T-helper 1 cell treated with Interleukin-12 subunit alpha and Interleukin-12 subunit beta and Interleukin-4 antibody, amounts not matched to agents 30 ng/mL and 1 ng/mL, for 36 hours (primary cell): ENCODE measurements at regions not wholly inside any gene's neighbourhood (a gene's known extent, or its start where the extent isn't known, plus 50 kb on each side); places are given as distances from the start of the nearest gene placed in this dataset.
"Not testable (repeated sequence)": the region's sequence is repeated elsewhere in the genome, so short reads cannot be mapped to it uniquely, and the experiment has no call there.

Experiments used
- intact Hi-C: fragments of 100-400 bp; cut with micrococcal nuclease; formaldehyde crosslinking; loops from one replicate; pipeline ENCODE4 v1.15.1; 2024

DNA sequence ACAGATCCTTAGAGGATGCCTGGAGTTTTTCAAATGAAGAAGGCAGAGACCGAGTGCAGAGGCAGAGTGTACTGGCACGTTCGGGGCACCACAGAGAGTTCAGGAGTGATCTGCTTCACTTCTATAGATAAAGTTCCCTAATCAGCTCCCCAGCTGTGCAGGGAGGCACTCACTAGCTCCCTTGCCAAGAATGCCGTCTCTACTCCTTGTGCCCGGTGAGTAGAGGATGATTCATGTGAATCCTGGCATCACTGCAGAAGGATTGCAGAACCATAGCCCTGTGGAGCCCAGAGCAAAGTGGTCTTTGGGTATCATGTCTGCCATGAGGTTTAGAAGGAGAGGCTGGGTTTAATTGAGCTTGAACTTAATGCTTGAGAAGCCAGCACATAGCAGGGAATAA is 510.1 kb upstream of the RAB6C start:
- intact Hi-C loops: no loop called here

DNA sequence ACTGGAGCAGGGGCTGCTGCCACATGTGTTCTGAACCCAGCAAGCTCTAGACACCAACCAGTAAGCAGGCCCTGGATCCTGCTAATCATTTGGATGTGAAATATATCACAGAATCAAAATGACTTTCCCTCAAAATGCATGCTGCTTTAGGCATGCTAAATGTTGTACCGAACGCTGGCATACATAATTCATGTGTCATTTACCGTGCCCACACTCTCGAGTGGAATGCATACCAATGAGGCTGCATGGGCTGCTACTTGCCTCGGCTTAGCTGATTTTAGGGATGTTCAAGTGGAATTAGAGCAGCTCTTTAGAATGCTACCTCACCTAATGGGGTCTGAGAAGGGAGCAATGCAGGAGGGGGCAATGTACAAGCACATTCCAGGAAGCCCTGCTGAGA is 509.6 kb upstream of the RAB6C start:
- intact Hi-C loops: no loop called here

DNA sequence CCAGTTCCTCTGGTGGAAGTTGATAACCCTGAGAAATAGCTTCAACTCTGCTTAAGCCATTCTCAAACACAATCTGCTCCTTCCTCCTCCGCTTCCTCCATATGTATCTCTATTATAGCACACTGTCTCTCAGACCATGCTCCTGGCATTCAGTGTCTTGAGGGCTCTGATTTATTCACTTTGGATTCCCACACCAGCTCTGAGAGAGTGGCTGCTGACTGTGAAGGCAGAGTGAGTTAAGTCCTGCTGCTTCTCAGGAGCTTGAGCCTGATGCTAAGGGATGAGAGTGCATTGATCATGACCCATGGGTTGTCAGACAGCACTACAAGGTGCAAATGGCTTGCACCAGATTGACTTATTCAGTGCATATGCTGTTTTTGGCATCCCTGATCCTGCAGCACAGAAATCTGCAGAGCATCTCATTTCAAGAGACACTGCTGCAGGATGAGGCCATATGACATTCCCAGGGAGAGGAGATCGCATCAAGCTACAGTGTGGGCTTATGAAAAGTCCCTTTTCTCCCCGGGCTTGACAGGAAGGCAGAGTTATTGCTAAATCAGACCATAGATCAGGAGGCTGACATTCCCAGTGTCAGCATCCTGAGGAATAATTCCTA is 500.5 kb upstream of the RAB6C start:
- intact Hi-C loops: no loop called here

DNA sequence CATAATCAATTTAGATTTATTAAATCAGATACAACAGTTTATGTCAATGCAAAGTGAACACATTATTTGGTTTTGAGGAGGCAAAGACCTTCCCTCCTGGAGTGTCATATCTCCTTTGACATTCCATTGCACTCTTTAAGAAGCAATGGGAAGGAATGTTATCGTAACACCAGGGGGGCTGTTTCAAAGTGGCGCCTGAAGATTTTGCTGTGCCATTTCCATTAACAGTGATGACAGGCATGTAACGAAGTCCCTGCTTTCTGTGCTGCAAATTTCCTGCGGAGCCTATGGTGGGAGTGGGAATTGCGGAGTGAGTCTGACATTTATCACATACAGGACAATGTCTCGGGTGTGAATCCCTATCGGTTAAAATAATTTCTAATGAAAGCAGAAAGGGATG is 499.6 kb upstream of the RAB6C start:
- intact Hi-C loops: no loop called here

DNA sequence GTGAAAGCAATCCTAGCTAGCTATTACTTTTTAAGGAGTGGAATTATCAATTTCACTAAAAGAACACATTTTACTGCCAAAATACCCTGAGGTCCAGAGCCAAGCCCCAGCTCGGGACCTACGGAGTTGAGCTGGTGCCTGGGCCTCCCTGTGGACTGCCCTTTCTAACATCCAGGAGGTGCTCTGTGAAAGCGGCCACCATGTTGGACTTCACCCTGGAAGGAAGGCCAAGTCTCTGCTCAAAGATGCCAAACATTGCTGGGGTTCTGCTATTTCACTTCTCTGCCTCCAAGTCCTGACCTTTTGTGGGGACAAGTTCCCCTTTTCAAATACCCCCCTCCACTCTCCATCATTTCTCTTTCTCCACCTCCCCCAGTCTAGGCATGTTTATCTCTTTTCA is 498.7 kb upstream of the RAB6C start:
- intact Hi-C loops: no loop called here

DNA sequence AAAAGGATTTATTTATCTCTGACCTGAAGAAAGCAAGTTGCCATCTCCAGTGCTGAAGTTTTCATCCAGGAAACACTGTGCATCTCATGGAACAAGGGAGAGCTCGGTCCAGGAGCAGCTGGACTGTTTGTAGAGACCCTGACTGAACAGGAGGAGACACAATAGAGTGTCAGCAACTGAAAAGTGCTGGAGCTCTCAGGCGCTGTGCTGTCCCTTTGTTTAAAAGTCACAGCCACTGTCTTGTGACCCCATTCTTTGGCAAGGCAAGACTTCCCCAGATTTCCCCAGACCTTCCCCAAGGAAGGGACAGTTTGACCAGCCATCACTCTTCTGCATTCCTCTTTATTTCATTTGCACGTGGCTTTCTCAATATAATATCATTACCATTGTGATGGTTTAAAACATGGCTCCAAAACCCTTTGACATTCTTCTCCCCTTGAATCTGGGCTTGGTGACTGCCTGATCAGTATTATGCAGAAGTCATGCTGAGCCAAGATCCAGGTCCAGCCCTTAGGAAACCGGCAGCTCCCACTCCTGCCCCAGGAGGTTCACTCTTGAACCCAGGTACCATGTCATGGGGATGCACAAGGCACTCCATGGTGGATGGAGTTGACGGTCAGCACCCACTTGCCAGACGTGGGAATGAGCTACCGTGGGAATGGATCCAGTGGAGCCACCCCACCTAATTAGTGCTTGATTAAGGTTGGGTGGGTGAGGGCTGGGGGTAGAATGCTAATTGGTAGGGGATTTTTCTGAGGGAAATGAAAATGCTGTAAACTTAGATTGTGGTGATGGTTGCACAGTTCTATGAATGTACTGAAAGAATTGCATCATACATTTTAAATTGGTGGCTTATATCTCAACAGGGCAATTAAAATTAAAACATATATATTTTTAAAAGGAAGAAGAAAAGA is 497.9 kb upstream of the RAB6C start:
- intact Hi-C loops: no loop called here

DNA sequence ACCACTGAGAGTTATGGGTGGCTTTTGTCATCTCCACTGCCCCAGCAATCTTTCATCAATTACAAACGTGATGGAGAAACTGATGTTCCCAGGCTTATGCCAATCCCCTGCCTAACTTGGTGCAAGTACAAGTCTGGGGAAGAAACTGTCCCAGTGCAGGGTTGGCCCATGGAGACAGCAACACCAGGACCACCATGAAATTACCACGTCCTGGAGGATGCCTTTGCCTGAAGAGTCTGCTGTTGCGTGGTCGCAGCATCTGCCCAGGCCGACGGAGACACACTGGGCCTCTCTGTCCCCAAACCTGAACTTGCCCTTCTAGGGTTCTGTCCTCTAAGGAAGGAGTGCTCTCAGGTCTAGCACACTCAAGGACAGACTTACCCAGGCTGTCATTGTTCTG is 496.8 kb upstream of the RAB6C start:
- intact Hi-C loops: no loop called here

DNA sequence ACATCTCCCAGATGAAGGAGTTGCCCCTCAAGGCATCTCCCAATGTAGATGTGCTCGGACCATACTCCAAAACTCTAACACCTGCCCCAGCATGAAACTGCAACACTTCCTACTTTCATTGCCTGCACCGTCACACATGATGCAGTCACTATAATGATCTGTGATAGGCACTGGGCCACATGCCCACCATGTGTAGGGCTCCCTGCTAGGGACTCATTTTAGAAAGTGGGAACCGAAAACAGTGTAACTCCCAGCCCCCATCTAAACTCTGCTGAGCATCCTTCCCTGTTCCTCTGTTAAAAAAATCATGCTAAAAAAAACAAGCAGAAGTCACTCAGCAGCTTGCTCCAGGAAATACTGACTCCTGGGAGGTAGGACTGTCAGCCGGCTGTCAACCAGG is 496.1 kb upstream of the RAB6C start:
- intact Hi-C loops: no loop called here

DNA sequence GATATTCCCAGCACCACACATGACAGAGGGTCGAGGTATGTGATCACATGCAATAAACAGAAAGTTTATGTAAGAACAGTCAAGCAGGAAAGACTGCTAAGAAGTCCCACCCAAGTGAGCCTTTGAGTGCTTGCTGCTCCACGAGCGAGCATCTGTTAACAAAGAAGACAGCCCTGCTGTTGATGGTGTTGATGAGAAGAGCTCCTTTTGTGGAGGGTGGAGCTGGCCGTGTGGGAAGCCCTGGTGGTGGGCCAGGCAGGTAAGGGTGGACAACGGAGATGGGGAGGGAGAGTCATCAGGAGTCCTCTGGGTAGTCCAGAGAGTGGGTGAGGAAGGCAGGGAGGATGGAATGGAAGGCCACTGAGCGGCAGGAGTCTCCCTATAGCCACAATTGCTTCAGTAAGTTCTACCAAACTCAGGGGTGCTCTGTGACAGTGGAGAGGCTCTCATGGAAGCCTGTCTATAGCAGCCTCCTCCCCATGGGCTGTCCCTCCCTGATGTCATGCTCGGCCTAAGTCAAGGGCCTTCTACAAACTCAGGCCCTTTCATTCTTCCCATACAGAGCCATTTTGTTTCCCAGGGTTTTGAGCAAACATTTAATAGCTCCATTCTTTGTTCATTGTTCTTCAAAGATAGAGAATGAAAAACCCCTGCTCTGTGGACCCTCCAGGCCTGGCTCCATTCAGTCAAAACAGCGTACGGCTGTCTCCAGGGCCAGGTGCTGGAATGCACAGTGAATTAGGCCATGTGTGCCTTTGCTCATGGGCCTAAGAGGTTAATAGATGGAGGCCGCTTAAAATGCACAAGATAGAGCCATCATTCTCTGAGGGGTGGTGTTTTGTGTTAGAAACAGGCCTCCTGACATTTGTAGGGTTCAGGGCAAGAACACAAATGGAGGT is 494.2 kb upstream of the RAB6C start:
- intact Hi-C loops: no loop called here

DNA sequence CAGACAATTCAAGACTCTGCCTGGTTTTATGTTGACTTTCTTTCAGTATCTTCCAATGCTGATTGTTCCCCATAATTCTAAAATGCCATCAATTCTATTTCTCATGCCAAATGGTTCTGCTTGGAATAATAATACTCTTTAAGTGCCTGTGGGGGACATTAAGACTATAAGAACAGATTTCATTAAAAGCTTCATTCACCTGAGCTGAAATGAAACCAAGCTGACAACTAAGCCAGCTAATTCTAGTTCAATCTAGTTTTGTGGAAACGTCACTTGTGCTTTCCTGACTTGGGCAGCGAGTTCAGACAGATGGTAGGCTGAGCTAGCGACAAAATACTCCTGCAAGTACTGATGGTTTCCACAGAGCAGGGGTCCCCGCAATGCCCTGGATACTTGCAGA is 491.1 kb upstream of the RAB6C start:
- intact Hi-C loops: no loop called here

DNA sequence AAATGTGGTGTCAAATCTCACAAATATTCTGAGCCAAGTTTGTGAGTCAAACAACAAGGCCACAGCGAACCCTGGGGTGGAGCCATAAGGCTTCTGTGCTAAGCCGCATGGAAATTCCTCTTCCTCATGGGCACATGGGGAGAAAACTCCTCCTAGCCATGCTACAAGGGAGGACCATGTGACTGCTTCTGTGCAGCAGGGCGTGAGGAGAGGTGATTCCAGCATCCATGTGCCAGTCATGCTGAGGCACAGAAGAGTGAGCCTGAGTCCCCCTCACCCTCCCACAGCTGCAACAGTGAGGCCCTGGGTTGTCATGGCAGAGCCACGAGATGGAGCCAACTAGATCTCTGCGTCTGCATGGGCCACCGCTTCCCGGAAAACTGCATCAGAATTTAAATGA is 488.8 kb upstream of the RAB6C start:
- intact Hi-C loops: no loop called here

DNA sequence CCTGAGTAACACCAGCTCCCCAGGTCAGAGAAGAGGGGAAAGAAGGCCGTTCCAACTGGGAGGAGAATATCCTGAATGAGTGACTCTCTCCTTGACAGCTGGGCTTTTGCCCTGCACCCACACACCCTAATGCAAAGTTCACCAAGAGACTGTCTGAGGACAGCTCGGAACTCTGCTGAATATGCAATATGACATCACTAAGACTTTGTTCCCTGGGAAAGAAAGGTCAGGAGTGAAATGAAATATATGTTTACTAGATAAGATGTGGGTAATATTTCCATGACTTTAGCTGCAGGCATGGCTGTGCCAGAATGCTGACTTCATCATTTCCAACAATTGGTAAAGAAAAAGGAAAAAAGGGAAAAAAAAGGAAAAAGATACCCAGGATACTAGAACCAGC is 488.2 kb upstream of the RAB6C start:
- intact Hi-C loops: no loop called here

DNA sequence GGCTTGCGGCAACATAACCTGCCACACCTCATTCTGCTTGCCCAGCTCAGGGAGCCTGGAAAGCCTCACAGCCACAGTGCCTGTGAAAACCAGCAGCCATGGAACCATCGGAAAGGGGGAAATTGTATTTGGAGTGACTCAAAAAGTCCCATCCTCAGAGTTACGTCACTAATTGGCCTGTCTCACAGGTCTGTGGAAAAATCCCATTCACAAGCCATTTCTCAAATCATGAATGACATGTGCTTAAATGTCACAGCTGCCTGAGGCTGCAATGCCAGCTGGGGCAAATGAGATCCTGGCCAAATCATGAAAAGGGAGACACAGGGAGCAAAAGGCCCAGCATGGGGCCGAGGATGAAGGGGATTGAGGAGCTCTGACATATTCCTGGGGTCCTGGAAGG is 486.9 kb upstream of the RAB6C start:
- intact Hi-C loops: no loop called here

DNA sequence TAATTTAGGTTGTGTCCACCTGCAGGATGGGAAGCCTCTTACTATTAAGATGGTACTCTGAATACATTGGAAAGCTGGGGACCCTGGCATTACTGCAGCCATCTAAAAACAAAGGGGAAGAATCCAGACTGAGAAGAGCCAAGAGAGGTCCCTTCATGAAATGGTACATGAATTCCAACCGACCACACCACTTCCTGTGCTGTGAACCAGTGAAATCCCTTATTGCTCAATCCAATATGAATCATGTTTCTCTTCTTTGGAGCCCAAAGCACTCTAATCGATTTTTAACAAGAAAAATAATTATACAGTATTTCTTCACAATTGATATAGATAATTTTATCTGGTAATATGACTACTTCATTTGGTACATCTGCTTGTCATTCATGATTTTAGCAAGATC is 479.7 kb upstream of the RAB6C start:
- intact Hi-C loops: no loop called here

DNA sequence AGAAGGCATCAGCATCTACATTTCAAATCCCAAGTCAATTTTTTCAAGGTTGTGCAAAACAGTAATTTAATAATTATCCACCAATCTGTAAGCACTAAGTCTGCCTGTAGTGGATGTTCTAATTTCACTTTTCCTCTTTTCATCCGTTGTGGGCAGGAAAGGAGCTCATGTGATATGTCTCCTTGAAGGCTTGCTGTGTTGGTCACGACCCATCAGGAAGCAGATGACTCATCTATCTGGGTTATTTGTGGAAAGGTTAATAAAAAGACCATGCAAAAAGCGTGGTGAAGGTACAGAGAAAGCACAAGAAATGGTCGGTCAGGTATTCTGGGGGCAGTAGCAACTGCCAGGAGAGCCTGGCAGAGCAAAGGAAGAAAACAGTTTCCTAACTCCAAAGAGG is 476.7 kb upstream of the RAB6C start:
- intact Hi-C loops: no loop called here

DNA sequence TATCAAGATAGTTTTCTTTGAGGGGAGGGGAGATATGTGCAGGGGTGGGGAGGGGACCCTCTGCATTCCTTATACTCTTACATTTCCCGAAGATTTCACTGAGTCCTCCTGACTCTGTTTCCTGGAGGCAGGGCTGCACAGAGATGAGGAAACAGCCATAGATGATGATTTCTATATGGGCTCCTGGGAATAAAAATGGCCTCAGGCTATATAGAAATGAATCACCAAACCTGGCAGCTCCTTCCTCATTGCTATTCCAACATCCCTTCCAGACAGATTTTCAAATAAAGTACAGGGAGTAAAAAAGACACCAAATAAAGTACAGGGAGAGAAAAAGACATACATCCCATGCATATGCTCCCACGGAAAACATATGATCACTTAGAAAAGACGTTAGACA is 474.8 kb upstream of the RAB6C start:
- intact Hi-C loops: no loop called here

DNA sequence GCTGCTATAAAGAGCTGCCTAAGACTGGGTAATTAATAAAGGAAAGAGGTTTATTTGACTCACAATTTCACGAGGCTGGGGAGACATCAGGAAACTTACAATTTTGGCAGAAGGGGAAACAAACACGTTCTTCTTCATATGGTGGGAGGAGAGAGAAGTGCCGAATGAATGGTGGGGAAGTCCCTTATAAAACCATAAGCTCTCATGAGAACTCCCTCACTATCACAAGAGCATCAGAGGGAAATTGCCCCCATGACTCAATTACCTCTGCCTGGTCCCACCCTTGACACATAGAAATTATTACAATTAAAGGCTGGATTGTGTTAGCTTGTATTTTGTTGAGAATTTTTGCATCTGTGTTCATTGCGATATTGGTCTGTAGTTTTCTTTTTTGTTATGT is 460.5 kb upstream of the RAB6C start:
- intact Hi-C loops: no loop called here

DNA sequence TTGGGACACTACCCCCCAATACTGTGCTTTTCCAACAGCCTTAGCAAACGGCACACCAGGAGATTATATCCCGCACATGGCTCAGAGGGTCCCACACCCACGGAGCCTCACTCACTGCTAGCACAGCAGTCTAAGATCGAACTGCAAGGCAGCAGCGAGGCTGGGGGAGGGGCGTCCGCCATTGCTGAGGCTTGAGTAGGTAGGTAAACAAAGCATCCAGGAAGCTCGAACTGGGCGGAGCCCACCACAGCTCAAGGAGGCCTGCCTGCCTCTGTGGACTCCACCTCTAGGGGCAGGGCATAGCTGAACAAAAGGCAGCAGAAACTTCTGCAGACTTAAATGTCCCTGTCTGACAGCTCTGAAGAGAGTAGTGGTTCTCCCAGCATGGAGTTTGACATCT is 447.3 kb upstream of the RAB6C start:
- intact Hi-C loops: not testable (repeated sequence)

DNA sequence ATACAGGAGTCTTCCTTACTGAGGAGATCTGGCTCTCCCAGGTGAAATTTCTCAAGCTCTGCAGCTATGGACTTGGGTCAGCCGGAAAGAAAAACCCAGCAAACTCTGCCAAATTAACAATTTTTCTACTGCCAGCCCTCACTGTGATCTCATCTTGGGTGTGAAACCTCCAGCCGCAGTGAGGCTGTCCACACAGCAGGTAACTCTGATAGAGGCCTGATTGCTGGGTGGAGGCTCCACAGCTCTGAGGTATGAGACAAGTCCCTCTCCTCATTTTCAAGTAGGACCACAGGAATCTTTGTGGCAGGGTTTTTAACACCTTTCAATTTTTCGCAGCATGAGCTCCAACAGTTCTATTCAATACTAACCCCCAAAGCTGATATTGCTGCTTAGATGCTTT is 430.6 kb upstream of the RAB6C start:
- intact Hi-C loops: no loop called here

DNA sequence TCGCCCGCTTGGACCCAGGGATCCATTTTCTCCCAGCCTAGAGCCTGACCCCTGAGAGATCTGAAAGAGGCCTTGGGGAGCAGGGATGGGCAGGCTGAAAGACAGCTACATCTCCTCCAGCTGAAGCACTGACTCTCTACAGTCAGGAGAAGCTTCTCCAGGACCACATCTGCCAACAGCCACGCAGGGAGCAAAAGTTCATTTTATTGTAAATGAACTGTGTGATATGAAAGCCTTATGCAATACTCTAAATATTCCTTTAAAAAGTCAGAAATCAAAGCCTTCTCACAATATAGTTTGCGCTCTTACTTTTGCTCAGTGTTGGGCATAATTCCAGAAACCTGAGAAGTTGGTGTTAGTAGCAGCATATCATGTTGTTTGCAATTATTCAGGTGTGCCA is 428.9 kb upstream of the RAB6C start:
- intact Hi-C loops: no loop called here

DNA sequence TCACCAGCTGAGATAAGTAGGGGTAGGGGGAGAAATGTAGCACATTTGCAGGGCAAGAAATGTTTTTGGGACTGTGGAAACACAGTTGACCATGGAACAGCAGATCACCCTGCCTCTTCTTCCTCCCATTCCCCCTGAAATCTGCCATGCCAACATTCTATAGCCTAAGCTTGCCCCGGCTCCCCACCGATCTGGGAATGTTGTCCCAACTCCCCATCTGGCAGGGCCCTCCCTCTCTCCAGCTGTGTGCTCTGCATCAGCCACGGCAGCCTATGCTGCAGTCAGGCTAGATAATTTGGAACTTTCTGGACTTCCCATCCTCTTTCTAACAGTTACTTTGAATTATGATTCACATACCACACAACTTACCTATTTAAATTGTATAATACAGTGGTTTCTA is 425.1 kb upstream of the RAB6C start:
- intact Hi-C loops: no loop called here

DNA sequence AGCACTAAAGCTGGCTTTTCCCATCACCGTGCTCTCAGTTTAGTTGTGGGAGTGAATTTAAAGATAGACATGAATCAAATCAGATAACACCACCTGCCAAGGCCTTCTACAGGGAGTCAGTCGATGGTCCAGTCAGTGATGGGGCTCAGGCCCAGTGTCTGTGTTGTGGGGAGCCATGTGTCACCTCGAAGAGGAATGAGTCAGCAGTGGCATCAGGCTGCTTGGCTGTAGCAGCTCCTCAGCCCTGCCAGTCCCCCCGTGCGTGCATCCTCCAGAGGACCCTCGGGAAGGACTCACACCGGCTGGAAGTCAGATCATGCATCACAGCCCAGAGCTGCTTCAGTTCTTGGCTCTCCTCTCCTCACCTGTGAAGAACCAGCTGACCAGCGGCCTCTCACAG is 420.4 kb upstream of the RAB6C start:
- intact Hi-C loops: no loop called here
